ENCODE measurements at regions not wholly inside any gene's neighbourhood (a gene's known extent, or its start where the extent isn't known, plus 50 kb on each side); places are given as distances from the start of the nearest gene placed in this dataset.
A peak's percentile ranks its signal among the peaks of the same experiment; 100 is the strongest.

DNA sequence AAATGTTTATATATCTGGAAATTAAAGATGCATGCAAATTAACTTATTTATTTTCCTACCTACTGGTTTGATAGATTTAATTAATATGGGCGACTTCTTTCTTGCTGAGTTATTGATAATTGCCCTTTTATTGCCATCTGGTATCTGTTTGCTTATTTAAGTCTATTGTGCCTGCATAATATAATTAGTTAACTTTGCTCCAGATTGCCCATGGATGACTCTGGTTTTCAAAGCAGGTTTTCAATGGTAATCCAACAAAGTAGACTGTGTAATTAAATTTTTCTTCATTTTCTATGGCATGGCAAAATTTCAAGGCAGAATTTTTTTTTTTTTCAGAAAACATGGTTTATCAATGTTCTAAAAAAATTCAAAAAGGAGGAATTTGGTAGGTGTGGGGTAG, 1092.0 kb downstream of the GRIK2 start:
- DNase-seq (ENCODE audit: low read depth) = no peak

DNA sequence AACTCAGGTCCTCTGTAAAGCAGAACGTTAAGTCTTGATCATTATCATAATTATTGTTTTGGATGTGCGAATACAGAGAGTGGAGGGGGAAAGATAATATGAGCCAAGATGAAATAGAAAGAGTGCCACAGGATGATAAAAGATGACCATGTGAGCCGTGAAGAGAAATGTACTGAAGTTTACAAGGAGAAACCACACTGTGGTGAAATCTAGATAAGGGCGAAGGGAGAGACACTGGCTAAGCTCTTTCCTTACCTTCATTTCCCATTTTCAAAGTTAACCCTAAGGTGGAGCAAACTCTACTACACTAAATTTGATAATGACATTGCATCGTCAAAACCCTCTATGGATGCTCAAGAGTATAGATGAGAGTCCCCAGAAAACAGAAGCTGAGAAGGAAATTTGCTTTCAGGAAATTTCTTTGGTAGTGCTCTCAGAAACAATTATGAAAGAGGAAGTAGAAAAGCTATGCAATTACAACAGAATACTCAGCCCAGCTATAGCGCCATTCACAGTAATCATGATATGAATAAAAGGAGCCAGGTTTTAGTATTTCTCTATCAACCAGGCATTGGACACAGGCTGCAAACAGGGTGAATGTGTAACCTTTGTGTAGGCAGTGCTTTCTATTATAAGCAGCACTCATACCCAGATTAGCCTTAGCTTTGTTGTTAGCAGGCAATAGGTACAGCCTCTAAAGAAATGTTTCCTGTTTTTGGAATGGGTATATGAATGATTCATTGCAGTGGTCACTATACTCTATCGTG, 1080.7 kb downstream of the GRIK2 start:
- no peak for DNase-seq (ENCODE audit: low read depth)

DNA sequence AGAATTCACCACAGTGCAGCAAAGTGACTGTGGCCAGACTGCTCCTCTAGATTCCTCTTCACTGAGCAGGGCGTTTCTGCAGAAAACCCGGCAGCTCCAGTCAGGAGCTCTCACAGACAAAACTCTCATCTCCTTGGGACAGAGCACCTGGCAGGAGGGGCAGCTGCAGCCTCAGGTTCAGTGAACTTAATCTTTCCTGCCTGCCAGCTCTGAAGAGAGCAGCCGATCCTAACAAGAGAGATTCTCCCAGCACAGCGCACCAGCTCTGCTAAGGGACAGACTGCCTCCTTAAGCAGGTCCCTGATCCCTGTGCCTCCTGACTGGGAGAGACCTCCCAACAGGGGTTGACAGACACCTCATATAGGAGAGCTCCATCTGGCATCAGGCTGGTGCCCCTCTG, 1065.5 kb downstream of the GRIK2 start:
- DNase-seq (ENCODE audit: low read depth) = no peak

DNA sequence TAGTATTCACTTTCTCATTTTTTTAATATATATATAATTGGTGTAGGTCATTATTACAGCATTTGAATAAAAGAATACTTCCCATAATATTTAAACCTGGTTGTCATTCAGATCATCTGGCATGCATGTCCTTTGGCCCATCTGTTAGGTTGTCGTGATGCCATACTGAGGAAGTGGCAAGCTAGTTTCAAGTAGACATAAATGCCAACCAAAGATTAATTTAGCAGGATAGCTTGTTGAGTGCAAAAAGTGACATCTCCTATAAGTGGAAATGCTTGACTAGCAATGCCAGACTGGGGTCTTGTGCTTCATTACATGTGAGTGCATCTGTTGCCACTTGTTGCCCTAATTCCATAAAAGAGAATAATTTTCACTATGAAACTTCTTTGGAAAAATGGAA, 1044.7 kb downstream of the GRIK2 start:
- no peak for DNase-seq (ENCODE audit: low read depth)

DNA sequence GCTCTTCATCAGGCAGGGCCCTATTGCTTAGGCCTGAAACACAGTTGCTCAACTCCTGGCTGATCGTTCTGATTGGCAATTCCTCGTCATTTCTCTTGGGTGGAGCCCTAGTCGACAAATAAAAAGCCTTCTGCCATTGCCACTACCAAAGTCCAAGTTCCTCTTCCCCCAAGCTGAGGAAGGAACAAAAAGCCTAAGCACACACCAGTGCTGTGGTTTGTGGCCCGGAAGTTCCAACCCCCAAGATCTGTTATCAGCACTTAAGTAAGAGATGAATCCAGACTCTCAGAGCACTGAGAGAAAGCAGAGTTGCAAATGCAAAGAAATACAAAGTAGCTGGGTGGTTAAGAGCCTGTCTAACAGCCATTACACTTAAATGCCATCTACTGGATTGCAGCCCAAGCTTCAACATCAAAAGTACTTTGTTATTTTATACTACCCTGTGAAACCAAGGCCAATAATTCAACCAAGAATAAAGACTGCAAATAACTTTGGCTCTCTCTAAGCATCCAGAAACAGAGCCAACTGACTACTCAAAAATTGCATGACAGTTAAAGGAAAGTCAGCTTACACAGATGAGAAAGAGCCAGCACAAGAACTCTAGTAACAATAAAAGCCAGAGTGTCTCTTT, 1024.0 kb downstream of the GRIK2 start:
- peak; percentile 3 for DNase-seq (ENCODE audit: low read depth)

DNA sequence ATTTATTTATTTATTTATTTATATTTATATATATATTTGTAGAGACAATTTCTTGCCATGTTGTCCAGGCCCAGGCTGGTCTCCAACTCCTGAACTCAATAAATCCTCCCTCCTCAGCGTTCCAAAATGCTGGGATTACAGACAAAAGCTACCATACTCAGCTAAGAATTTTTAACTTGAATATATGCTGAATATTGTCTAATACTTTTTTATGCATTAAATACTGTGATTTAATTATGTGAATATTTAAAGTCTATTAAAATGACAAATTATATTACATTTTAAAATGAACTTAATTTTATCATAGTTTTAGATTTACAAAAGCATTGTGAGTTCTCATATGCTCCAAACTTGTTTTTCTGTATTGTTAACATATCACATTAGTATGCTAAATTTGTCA, 1022.4 kb downstream of the GRIK2 start:
- no peak for DNase-seq (ENCODE audit: low read depth)

DNA sequence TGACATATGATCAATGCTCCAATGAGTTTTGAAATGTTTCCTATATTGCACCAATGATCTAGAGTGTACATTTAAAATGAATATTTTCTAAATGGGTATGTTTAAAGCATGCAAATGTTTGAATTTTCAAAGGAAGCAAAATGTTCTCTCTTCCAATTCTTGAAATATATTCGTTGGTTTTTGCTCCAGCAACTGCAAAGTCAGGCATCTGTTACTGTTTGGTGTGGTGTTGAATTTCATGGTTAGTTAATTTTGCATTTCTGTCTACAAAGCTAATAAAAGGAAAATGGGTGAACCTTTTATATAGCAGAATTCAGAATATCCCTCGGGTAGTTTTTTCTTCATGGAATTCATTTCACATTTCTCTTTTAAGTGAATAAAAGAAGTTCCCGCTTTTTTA, 1018.3 kb downstream of the GRIK2 start:
- DNase-seq (ENCODE audit: low read depth) = no peak

DNA sequence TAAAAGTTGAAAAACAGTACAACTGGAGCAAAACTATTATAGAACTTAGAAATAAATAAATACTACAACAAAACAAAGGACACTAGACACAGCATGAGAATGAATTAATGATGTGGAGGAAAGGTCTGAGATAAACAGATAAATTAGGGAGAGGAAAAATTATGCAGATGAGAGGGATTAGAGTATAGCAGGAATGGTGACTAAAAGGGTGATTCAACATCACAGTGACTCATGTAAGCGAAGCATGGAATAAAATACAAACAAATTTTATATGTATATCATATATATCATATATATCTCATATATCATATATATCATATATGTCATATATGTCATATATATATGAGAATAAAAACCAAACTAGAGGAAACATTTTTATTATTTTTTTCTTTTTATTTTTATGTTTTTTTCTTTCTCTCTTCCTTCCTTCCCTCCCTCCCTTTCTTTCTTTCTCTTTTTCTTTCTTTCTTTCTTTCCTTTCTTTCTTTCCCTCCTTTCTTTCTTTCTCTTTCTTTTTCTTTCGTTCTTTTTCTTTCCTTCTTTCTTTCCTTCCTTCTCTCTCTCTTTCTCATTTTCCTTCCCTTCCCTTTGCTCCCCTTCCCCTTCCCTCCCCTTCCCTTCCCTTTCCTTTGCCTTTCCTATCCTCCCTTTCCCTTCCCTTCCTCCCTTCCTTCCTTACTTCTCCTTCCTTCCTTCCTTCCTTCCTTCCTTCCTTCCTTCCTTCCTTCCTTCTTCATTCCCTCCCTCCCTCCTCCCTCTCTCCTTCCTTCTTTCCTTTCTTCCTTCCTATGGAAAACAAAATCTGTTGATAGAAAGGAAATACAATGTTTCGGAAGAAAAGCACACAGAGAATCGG, 1014.6 kb downstream of the GRIK2 start:
- DNase-seq (ENCODE audit: low read depth) = no peak

DNA sequence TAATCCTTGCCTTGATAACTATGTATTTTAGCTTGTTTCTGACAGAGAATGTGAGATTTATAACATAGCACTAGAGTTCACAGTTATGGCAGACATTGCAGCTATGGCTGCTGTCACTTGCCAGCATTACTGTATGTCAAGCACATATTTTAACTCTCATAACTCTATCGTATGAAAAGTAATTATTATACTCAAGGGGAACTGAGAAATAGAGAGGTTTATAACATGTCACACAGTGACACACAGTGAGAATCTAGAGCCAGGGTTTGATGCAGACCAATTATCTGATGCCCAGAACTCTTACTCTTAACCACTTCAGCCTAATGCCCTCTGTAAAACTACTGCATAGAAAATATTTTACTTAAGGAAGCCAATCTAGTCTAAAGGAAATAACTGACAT, 1012.4 kb downstream of the GRIK2 start:
- DNase-seq (ENCODE audit: low read depth) = no peak

DNA sequence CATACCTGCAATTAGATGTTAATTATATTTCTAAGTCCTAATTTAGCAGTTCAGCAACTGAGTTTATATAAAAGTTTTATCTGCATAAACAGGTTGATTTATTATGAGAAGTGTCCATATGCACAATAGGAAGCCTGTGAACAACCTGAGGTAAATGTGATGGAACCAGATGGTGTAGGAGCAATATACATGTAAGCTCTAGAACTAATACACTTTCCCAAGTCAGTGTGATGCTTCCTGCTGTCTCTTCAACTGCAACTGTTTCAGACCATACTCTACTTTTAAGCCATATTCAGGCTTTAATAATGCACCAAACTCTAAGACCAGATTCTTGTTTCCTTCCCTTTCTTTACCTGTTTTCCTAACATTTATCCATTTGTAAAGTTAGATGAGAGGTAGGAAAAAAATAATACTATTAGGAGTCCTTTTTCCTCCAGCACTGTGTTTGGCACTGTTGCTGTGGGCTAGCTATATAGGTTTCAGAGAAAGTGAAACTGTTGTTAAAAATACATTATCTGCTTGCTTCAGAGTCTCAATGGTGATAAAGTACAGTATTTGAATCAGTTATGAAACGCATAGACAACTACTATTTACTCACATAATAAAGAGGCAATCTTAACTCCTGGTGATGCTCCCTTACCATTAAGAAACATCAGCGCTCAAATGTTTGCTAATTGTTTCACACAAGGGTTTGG, 1009.3 kb downstream of the GRIK2 start:
- no peak for DNase-seq (ENCODE audit: low read depth)

DNA sequence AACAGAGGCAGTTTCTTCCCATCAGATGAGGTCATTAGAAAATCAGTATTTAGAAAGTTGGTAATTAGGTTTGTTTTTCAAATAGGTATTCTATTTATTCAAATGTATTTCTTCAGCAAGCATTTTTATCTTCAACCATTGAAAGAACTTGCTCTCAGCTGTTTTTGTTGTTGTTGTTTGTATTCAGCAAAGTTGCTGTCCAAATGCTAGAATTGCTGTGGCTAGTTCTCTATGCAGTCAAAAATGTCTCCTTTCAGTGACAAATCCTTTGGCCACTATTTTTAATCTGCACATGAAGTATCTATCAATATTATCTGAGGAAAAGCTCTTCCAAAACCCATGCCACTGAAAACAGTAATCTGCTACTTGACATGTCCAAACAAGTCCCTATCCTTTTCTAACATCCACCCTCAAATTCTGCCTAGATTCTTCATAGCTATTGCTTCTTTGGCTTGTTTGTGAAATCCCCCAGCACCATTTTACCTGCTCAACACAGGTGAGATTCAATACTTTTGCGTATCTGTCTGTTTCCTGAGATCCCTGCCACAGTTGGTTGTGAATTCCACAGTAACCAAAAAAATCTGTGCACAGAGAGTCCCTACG, 1005.4 kb downstream of the GRIK2 start:
- no peak for DNase-seq (ENCODE audit: low read depth)

DNA sequence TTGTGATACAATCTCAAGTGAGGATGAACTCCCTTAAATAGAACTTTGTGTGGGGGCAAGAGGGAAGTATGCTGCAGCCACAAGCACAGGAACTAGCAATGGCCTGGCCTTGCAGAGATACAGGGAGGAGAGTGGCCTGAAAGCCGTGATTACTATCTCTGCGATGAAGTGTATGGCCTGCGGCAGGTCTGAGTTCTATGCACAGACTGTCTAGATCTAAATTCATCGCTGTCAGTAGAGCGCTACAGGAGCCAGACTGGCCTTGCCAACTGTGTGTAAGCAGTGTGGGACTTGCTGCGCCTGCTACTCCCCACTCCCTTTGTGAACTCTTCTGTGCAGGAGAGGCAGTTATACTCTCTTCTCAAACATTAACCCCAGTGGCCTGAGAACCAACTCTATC, 997.0 kb downstream of the GRIK2 start:
- no peak for DNase-seq (ENCODE audit: low read depth)

DNA sequence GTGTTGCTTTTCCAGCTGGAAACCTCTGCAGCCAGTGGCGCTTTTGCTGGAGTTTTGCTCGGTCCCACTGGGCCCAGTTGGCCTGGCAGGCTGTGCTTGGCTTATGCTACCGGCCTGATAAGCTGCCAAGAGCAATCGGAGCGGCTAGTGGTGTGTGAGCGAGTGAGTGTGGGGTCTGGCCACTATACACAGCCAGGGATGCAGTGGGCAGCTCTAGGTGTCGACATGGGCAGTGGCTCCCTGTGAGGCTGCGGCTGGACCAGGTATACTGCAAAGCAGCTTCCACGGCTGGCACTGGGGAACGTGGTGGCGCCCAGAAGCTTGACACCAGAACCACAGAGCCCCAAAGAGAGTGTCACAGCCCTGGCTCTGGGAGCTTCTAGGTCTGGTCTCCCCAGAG, 996.5 kb downstream of the GRIK2 start:
- no peak for DNase-seq (ENCODE audit: low read depth)

DNA sequence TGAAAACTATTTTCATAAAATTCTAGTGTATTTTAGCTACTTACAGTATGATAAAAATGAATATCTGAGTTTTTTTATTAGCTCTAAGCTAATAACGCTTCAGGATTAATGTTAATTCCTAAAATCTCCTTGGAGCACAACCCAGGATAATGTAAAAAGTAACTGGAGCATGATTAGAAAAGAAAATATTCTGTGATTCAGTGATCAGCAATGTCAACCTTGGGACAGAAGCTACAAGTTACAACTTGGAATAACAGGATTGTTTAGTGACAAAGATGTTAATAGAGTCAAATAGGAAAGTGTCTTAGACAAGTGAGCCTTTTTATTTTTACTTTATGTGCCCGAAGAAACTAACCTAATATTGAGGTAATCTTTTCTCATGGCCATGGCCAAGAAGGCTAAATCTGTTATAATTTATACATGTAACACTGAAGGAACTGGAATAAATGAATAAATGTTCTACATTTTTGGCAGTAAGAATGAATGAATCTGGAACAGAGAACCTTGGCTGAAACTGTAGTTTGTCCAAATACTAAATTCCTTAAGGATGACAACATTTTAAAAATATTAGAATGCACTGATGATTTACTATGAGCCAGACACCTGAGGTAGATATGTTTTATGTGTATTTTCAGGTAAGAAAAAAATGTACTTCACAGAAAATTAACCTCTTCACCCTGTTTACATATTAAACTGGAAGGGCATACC, 994.0 kb downstream of the GRIK2 start:
- no peak for DNase-seq (ENCODE audit: low read depth)

DNA sequence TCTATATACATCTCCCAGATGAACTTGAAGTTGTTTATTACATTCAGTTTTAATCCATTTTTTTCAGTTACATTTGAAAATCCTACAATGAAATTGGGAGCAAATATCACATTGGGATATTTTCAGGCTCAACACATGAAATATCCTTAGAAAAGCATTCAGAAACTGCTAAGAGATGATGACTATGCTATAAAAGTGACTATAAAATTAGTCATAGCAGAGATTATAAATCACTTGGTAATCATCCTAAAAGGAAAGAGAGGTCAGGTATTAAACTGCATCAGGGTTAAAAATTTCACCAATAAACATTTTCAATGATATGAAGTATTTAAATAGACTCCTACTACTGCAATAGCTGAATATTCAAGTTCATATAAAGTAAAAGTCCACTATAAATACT, 987.7 kb downstream of the GRIK2 start:
- DNase-seq (ENCODE audit: low read depth) = no peak

DNA sequence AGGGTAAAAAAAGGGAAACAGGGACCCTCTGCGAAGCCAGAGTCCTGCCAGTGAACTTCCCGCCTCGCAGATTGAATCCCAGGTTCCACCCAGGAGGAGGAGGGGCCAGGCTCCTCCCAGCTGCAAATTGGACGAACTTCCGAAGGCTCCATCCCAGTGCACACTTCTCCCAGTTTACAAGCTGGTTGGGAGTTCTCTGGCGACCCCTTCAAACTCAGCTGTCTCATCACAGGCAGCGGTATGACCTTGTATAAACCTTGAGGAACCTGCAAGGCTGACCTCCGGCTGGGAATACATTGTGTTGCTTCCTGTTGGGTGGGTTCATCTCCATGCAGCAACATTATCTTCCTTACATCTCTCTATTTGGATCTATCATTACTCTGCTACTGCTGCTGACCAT, 962.7 kb downstream of the GRIK2 start:
- DNase-seq (ENCODE audit: low read depth) = no peak

DNA sequence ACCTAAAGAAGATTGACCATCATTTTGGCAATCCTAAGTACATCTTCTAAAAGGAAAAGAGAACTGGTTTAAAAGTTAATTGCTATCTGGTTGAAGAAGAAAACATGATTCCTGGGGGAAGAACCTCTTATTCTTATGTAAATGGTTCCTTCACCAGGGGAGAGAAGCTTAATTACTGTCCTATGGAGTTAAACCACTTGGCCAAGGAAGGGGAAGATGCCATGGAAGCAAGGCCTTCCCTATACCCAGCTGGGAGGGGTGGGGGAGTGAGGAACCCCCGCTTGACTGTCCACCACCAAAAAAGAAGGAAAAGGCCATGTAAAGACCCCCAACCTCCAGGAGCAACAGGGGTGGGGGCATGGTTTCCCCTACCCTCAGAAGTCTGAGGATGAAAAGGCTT, 962.1 kb downstream of the GRIK2 start:
- no peak for DNase-seq (ENCODE audit: low read depth)

DNA sequence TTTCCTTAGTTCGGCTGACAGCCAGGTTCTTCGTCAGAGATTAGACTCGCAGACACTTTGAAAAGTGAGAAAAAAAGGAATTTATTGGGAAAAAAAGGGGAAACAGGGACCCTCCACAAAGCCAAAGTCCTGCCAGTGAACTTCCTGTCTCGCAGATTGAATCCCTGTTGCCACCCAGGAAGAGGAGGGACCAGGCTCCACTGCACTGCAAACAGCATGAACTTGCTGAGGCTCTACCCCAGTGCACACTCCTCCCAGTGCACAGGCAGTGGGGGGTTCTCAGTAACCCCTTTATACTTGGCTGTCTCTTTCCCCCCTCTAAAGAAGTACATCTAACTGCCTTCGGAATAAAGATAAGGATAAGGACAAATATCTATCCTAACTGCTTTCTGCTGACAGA, 959.0 kb downstream of the GRIK2 start:
- DNase-seq (ENCODE audit: low read depth) = no peak

DNA sequence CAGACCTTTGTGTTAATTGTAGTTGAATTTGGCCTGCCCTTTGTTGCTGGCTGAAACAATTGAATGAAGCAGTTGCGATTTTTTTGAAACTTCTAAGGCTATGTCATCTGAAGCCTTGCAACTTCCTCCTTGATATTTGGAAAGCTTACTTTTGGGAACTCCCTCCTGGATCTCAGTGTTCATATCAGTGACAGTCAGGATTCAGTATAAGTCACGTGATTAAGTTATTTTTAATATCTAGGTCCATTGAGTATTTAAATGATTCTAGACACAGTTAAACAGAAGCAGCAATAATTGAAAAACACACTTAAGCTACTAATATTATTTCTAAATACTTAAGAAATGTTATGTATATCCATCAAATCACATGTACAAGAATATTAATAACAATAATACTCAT, 951.3 kb downstream of the GRIK2 start:
- DNase-seq (ENCODE audit: low read depth) = no peak

DNA sequence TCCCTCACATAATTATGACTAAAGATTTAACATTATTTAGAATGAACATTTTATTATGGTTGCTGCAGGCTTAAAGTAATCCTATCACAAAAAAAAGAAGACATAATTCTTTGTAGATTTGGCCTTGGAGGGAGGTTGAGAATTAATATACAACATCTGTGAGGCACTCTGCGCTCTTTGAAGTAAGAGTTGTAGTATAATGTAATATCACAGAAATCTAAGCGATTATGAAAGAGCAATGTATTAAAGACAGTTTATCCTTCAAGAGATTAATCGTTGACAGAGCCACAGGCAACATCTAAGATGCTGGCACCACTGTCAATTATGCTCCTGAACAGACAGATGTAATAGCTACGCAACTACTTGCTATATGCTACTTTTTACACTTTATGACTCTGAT, 946.8 kb downstream of the GRIK2 start:
- no peak for DNase-seq (ENCODE audit: low read depth)

DNA sequence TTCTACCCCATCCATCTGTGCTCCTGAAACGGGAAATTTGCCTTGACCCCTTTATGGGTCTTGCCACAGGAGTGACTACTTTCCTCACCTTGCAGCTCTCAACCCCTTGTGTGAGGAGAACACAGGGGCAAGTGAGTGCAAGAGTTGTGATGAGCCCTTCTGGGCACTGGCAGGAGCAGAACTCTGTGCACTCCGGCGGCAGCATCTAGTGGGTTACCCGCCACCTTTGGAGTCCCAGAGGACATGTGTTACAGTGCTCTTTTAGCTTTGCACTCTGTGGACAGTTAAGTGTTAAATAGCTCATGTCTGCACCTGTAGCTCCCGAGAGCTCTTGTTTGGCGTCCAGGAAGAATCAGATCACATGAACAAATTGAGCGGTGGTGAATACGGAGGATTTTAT, 940.2 kb downstream of the GRIK2 start:
- DNase-seq (ENCODE audit: low read depth) = no peak
